ENCODE measurements at regions not wholly inside any gene's neighbourhood (a gene's known extent, or its start where the extent isn't known, plus 50 kb on each side); places are given as distances from the start of the nearest gene placed in this dataset.
"Not testable (repeated sequence)": the region's sequence is repeated elsewhere in the genome, so short reads cannot be mapped to it uniquely, and the experiment has no call there.

DNA sequence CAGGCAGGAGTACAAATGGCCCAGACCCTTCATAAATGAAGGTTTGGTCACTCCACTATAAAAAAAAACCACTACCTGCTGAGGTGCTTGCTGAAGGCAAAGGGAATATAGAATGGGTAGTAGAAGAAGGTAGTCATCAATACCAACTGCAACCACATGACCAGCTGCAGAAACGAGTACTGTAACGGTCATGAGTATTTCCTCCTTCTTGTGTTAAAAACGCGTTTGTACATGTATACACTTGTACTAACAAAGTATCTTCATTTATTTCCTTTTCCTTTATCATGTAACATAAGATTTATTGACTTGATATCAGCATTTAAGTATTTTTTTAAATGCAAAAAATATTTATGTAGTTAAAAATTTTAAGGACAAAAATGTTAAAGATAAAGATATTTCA, 238.6 kb downstream of the TFAP2B start:
- no peak for DNase-seq (ENCODE audit: low spot score)

DNA sequence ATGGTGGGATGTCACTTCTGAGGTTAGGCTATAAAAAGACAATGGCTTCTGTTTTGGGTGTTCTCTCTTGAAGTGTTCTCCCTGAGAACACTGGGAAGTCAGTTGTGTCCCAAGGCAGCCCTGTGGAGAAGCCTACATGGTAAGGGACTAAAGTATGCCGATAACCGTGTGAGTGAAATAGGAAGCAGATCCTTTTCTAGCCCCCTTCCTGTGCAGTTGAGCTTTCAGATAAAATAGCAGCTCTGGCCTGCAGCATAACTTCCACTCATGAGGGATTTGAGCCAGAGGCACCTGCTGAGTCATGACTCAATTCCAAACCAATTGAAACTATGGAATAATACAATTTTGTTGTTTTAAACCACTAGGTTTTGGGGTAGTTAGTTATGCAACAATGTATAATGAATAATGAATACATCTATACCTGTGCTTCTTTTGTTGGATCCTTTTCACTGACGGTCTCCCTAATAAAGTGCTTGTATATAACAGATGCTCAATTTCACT, 241.6 kb downstream of the TFAP2B start:
- DNase-seq (ENCODE audit: low spot score): no peak

DNA sequence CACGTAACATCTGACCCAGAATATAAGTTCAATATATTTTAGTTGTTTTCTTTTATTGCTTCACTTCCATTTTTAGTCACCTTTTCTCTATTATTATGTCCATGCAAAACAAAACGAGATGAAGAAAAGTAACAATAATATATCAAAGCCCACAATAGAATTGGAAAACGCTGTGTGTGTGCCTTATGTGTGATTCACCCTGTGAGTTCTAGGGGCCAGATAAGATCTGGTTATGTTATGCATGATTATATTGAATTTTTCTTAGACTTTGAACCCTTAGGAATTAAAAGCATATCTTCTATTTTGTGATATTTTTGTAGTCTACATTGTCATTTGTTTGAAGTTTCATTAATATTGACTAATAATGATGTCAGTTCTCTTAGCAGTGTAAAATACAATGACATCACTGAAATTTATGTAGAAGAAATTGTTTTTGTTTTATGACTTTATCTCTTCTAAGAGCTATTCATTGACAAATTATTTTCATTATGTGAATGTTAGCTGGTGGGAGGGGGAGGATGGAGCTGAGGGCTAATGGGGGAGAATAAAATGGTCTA, 243.6 kb downstream of the TFAP2B start:
- no peak for DNase-seq (ENCODE audit: low spot score)

DNA sequence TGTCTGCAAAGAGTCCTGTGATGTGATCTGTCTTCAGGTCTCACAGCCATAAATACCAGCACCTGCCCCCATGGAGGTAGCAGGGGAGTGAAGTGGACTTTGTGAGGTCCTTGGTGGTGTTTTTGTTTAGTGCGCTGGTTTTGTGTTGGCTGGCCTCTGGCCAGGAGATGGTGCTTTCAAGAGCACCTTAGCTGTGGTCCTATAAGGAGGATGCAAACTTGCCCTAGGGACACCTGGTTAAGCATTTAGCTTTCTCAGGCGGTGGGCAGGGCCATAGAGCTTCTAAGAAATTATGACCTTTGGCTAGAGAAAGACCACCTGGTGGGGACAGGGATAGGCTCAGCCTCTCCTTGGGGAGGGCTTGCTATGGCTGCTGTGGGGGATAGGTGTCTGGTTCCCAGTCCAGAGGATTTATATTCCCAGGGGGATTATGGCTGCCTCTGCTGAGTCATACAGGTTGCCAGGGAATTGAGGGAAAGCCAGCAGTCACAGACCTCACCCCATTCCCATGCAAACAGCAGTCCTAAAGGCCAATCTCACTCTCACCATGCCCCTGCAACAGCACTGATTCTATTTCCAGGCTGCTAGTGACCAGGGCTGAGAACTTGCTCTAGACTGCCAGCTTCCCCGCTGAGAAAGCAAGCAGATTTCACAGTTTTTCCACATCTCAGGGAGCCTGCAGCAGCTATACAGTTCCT, 259.3 kb downstream of the TFAP2B start:
- DNase-seq (ENCODE audit: low spot score): no peak

DNA sequence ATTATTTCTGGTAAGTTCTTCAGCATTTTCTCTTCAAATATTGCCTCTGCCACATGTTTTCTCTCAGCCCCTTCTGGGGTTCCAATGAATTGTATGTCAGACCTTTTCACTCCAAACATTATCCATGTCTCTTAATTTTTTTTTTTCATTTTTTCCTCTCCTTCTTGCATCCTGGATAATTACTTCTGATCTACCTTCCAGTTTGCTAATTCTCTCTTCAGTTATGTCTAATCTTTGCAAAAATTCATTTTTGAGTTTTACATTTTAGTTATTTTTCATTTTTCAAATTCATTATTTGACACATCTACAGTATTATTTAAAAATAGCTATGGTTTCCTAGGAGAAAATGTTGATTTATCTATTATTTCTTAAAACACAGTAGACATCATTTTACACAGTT, 271.7 kb downstream of the TFAP2B start:
- DNase-seq (ENCODE audit: low spot score): no peak

DNA sequence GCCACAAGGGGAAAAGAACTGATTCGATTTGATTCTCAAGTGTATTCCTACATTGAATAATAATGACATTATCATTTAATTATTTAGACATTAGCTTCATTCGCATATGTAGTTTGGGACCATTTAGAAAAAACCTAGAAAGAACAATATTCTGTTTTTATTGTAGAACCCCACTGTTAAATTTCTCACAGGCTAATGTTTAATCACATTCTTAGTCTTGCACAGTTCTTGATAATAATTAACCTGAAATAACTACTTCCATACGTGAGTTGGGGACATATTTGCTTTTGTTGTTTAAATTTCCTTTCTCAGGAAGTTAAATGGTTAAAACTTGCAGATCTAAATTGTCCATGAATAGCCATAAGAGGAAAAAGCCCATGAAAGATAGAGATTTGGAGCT, 275.2 kb downstream of the TFAP2B start:
- no peak for DNase-seq (ENCODE audit: low spot score)

DNA sequence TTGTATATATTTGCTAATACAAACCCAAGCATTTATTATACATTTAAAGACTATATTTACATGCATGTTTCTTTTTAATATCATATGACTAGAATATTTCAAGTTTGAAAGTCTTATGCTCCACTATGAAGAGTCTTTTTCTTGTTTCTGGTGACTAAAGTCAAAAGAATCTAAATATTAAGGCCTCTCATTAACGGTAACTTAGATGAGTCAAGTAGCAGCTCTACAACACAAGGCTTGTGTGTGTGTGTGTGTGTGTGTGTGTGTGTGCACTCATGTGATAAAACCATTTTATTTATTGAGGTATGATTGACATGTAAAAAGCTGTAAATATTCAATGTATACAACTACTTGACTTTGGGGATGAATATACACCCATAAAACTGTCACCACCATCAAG, 275.6 kb downstream of the TFAP2B start:
- DNase-seq (ENCODE audit: low spot score): no peak

DNA sequence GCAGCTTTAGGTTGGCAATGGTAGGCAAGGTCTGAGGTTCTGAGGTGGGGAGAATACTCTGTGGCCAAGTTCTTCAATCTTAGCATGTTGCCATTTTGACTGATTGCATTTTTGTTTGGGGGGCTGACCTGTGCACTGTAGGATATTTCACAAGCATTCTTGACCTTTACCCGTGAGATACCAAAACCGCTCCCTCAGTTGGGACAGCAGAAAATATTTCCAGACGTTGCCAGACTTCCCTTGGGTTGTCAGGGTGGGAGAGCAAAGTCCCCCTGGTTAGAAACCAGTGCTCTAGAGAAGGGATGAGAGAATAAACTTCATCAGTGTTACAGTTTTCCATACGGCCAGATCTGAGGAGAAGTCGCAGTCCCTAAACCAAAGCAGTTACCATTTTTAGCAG, 279.6 kb downstream of the TFAP2B start:
- no peak for DNase-seq (ENCODE audit: low spot score)

DNA sequence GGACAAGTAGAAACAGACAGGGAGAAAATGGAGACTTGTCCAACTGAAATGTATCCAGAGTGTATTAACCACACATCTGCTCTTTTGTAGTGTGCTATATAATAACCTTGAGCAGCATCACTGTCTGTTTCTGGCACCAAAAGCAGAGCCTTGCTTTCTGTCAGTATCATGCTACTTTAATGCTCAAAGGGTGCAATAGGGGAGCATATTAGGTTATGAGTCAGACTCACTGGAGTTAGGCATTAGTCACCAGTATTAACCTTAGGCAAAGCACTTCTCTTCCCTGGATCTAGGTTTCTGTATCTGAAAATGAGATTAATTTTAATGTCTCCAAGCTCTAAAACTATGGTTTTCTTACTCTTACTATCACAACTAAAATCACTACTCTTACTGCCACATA, 280.1 kb downstream of the TFAP2B start:
- no peak for DNase-seq (ENCODE audit: low spot score)

DNA sequence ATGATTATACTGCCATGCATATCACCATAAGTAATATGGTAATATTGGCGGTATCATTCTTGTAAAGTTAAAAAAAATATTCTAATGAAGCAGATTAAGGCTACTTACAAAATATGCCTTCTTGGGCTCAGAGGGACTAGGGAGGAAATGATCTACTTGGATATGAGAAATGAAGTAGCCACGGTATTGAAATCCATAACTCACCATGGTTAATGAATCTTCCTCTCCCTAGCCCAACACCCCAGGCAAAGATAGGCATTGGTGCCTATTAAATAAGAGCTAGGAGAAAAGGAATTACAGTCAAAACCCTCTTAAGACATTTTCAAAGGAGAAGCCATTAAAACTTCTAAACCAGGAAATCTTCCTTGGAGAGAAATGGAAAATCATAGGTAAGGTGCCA, 280.5 kb downstream of the TFAP2B start:
- no peak for DNase-seq (ENCODE audit: low spot score)

DNA sequence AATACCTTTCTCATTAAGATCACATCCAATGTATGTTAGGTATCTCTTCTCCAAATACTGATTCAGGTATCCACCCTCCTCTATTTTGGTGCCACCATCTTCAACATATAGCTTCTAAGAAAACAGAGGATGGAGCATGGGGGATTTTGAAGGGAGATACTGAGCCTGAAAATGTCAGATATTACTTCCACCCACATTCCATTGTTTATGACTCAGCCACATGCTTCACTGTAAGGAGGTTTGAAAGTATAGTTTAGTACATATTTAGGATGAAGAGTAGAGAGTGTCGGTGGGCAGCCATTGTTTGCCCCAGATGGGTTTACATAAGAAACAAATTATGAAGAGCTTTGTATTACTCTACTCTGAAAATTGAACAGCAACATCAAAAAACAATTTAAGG, 286.7 kb downstream of the TFAP2B start:
- no peak for DNase-seq (ENCODE audit: low spot score)

DNA sequence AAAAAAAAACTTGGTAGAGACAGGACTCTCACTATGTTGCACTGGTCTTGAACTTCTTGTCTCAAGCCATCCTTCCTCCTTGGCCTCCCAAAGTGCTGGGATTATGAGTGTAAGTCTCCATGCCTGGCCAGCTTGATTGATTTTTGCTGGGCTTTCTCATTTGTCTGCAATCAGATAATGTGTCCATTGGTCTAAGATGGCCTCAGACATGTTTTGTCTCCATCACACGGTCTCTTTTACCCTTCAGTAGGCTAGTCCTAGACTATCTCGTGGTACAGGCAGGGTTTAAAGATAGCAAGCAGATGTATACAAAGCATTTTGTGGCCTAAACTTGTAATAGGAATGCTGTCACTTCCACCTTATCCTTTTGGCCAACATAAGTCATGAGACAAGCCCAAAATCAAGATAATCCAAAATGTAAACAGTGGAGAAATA, 289.1 kb downstream of the TFAP2B start:
- no peak for DNase-seq (ENCODE audit: low spot score)

DNA sequence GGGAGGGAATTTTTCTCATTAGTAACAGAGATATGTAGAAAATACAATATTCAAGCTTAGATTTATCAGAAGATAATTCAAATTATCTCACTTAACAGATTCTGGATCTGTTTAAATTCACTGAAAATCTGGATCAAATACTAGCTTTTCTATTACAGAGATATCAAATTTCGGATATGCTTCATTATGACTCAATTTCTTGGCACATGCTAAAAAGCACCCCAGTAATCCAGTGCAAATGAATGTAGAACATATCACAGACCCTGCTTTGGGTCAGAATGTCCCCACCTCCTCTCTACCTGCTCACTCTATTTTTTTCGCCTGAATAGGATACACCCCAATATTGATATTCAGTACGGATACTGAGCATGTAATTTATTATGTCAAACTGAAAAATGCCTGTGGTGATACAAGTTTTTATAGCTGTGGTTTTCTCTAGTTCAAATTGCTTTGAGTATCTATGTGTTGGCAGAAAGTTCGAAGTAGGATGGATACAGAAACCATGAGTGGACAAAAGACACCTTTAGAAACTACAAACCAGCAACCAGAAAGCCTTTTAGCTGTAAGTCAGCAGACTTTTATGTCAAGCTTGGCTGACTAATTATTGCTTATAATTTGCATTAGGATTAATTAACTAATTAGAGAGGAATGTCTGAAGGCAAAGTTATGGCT, 290.0 kb downstream of the TFAP2B start:
- DNase-seq (ENCODE audit: low spot score): no peak

DNA sequence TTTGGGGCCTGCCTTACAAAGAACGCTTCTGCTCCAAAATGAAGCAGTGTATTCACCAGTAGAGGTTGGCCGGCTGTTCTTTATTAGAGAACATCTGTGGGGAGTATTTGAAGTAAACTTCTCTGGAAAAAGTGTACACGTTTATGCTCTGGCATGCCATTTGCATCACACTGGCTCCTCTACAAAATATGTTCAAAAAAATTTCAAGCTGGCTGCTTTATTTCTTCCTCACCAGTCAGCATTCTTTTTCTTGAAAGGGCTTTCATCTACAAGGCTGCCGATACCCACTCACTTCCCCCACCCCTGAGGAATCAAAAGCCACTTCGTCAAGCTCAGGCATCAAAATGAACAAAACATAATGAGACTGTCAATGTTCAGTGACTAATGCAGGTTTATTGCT, 294.1 kb downstream of the TFAP2B start:
- DNase-seq (ENCODE audit: low spot score): no peak

DNA sequence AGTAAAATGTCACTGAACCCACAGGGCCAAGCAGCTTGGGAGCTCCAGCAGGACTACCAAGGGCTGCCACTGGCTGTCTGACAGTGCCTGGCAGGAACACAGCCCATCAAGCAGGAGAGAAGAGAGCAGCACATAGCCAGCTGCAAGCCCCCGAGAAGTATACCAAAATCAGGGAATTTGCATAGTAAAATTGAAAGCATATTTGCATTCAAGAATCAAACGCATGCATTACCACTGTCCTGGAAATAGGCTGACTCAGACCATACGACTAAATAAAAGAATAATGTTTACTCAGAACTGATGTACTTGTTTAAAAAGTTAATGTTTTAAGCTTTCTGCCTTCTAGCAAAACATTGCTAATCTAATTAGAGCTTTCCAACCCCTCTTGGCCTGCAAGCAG, 298.1 kb downstream of the TFAP2B start:
- no peak for DNase-seq (ENCODE audit: low spot score)

DNA sequence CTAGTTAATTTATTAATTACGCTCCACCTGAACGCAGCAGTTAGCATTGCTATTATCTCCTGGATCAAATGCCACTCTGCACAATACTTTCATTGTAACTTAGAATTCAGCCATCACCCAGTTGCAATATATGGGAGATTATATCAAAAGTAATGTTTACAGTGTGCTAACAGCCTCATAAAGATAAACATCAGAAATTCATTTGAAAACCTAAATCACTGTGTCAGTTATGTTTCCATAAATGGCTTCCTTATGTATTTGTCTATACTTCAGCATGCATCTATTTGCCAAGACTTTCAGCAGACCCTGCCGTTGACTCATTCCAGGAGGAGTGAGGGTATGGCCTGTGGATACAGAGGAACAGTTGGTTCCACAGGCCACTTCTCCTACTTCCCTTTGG, 300.1 kb downstream of the TFAP2B start:
- no peak for DNase-seq (ENCODE audit: low spot score)

DNA sequence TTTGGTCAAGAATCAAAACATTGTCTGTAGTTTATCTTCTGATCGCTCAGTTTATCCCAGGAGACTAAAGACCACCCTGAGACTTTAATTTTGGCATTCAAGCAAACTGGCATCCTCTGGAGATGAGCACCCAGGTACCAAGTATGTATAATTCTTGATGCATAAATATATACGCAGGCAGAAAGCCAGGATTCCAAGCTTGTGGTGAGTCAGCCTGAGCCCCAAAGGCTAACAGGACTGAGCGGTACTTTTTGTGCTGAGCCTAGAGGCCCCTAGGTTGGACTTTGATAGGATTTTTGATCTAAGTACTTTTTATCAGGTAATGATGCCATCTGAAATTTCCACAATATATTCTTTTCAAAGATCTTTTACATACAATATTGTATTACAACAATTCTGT, 301.3 kb downstream of the TFAP2B start:
- DNase-seq (ENCODE audit: low spot score): no peak

DNA sequence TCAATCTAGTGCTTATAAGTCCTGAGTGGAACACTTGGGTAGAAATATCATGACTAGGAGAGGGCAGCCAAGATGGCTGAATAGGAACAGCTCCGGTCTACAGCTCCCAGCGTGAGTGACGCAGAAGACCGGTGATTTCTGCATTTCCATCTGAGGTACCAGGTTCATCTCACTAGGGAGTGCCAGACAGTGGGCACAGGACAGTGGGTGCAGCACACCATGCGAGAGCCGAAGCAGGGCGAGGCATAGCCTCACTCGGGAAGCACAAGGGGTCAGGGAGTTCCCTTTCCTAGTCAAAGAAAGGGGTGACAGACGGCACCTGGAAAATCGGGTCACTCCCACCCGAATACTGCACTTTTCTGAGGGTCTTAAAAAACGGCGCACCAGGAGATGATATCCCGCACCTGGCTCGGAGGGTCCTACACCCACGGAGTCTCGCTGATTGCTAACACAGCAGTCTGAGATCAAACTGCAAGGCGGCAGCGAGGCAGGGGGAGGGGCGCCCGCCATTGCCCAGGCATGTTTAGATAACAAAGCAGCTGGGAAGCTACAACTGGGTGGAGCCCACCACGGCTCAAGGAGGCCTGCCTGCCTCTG, 302.8 kb downstream of the TFAP2B start:
- not testable (repeated sequence) for DNase-seq (ENCODE audit: low spot score)

DNA sequence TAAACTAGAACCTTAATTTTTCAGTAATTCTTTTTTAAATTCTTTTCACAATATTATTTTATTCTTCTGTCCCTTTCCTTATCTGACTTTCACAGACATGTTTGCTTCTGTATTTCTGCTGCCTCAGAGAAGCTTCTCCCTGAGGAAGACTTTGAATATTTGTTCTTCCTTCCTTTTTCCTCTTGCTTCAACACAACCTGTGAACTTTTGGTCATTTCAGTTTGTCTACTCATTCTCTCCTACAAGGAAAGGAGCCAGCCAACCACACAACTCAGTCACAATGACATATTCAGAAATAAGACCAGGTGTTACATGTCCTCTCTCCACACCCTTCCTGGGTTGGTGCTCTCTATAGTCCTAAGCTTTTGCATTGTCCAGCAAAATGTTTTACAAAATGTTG, 310.4 kb downstream of the TFAP2B start:
- no peak for DNase-seq (ENCODE audit: low spot score)

DNA sequence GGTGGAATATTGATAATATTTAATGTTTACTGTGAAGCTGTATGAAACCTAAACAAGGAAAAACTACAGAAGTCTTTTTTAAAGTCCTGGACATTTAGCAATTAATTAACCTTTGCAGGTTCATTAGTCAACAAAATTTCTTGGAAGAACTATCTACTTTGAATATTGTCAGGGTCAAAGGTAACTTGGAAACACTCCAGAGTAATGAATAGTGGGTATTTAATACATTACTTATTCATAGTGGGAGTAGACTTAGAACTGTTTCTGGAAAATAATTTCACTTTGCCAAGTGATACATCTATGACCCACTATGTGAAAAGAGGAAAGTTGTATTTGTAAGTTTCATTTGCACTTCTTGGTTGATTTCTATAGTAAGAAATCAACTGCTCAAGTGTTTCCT, 319.1 kb downstream of the TFAP2B start:
- DNase-seq (ENCODE audit: low spot score): no peak

DNA sequence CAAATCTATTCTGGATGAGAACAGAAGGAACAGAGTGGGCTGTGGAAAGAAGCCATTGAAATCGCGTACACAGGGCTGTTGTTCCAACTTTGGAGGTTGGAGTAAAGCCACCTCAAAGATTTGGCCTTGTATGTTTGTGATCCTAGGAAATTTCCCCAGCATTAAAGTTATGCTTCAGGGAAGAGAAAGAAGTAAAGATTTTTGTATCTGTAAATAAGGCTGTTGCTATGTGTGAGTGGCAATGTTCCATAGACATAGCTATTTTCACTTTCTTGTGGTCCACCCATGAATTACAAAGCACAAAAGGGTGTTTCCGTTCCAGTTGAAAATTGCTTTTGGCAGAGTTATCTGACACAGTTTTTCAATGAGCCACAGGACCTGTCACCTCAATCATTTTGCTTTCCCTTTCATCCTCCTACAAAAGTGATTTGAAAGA, 321.3 kb downstream of the TFAP2B start:
- DNase-seq (ENCODE audit: low spot score): no peak

DNA sequence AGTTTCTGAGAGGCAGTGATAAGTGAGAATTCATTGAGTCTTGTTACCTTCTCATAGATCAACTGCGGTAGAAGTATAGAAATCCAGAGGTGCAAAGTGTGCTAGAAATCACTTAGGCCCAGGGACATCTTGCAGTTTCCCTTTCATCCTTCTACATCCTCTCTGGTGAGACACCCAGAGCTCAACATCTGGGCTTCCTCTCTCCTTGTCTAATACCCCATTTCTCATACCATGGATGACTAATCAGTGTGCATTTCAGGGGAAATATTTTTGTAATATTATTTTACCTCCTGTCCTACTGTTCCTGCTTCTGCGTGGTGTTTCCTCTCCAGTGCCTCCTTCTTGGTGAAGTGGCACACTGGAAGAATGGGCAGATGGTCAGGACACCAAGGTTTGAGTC, 322.4 kb downstream of the TFAP2B start:
- no peak for DNase-seq (ENCODE audit: low spot score)

DNA sequence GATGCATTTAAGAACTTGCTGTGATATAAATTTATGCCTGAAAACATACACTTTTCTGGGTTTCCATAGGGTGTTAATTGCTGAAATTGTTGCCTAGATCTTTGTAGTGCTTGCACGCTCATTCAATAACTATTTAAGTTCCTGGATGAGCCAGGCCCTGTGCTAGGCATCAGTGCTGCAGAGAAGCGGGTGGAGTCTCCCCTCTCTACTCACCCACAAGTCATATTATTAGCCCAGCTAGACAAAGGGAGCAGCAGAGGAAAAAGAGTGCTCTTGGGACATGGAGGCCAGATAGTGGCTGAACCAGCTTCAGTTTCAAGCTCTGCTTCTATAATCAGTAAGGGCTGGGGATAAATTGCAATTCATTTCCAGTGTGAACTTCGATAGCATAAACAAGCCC, 329.1 kb downstream of the TFAP2B start:
- DNase-seq (ENCODE audit: low spot score): no peak

Measured in left forelimb (tissue), 1 donor.